ENCODE measurements at regions not wholly inside any gene's neighbourhood (a gene's known extent, or its start where the extent isn't known, plus 50 kb on each side); places are given as distances from the start of the nearest gene placed in this dataset.
A peak's percentile ranks its signal among the peaks of the same experiment; 100 is the strongest.

DNA sequence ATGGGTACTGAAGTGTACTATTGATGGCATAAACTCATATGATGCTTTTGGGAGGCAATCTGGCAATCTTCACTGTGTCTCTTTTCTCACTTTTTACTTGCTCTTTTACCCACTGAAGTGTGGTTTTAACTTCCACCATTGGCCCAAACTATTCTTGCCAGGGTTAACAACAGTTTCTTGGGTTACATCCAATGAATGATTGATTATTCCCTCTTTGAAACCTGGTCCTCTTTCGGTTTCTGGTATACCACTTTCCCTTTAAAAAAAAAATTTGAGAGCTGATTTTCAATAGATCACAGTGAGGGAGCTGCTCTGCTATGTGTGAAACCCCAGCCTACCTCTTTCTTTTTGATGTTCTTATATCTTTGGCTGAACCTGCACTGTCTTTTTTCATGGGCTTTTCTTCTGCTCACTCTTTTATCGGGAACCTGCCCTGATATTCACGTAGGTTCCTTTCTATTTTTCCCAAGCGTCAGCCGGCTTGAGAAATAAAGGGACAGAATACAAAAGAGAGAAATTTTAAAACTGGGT, 56.1 kb upstream of the OR4E1 start:
- Mint-ChIP-seq H3K36me3 (ENCODE audit: low read depth) (no peaks in the 10 kb centered on the region), H3K27ac (ENCODE audit: unreplicated experiment) (no peak overlapping the region), H3K9me3 (ENCODE audit: low read depth) (no peaks in the 10 kb centered on the region), H3K27me3 (ENCODE audit: low read depth) (peaks cover 36% of the 10 kb centered on the region), H3K4me3 (ENCODE audit: unreplicated experiment) (no peak overlapping the region), H3K4me1 (ENCODE audit: low read depth) (no peaks in the 10 kb centered on the region)
- TF ChIP-seq, protein P1, sequence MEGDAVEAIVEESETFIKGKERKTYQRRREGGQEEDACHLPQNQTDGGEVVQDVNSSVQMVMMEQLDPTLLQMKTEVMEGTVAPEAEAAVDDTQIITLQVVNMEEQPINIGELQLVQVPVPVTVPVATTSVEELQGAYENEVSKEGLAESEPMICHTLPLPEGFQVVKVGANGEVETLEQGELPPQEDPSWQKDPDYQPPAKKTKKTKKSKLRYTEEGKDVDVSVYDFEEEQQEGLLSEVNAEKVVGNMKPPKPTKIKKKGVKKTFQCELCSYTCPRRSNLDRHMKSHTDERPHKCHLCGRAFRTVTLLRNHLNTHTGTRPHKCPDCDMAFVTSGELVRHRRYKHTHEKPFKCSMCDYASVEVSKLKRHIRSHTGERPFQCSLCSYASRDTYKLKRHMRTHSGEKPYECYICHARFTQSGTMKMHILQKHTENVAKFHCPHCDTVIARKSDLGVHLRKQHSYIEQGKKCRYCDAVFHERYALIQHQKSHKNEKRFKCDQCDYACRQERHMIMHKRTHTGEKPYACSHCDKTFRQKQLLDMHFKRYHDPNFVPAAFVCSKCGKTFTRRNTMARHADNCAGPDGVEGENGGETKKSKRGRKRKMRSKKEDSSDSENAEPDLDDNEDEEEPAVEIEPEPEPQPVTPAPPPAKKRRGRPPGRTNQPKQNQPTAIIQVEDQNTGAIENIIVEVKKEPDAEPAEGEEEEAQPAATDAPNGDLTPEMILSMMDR (IDR thresholded peaks at IDR 0.05): no peak
- DNase-seq (ENCODE audit: low spot score): no peak

DNA sequence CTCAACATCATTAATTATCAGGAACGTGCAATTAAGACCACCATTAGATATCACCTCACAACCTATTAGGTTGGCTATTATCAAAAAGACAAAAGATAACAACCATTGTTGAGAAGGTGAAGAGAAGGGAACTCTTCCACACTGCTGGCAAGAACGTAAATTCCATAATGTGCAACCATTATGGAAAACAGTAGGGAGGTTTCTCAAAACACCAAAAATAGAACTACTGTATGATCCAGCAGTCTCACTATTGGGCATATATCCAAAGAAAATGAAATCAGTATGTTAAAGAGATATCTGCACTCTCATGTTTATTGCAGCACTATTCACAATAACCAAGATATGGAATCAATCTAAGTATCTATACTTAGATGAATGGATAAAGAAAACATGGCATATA, 51.6 kb upstream of the OR4E1 start:
- H3K27ac Mint-ChIP-seq (ENCODE audit: unreplicated experiment): no peak overlapping the region
- peaks cover 52% of the 10 kb centered on the region for H3K27me3 Mint-ChIP-seq (ENCODE audit: low read depth)
- H3K9me3 Mint-ChIP-seq (ENCODE audit: low read depth): no peaks in the 10 kb centered on the region
- no peak overlapping the region for H3K4me3 Mint-ChIP-seq (ENCODE audit: unreplicated experiment)
- no peaks in the 10 kb centered on the region for H3K4me1 Mint-ChIP-seq (ENCODE audit: low read depth)
- TF ChIP-seq, protein P1 (IDR thresholded peaks at IDR 0.05): no peak
- no peaks in the 10 kb centered on the region for H3K36me3 Mint-ChIP-seq (ENCODE audit: low read depth)
- DNase-seq (ENCODE audit: low spot score): no peak

DNA sequence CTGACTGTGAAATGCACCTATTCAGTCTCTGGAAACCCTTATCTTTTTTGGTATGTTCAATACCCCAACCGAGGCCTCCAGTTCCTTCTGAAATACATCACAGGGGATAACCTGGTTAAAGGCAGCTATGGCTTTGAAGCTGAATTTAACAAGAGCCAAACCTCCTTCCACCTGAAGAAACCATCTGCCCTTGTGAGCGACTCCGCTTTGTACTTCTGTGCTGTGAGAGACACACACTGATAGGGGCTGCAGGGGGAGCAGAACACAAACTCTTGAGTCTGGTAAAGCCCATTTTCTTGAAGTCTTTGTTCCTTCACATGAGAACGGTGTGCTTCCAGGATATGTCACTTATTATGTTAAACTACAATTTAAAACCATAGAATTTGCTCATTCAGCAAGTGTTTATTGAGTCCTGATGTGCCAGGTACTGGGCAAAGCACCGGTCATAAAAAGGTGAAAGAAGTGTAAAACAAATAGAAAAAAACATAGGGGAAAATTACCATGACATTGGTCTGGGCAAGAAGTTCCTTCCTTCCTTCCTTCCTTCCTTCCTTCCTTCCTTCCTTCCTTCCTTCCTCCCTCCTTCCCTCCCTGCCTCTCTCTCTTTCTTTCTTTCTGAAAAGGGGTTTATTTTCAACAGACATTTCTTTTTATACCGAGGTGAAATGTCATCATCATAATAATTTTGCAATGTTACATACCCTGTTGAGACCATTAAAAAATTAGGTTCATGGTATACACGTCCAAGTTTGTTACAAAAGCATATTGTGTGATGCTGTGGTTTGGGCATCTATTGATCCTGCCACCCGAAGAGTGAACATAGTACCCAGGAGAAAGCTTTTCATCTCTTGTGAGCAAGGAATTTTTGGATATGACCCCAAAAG, 50.7 kb upstream of the OR4E1 start:
- TF ChIP-seq, protein P1 (IDR thresholded peaks at IDR 0.05): no peak
- Mint-ChIP-seq H3K36me3 (ENCODE audit: low read depth) (no peaks in the 10 kb centered on the region), H3K27me3 (ENCODE audit: low read depth) (peaks cover 48% of the 10 kb centered on the region), H3K27ac (ENCODE audit: unreplicated experiment) (no peak overlapping the region), H3K9me3 (ENCODE audit: low read depth) (no peaks in the 10 kb centered on the region), H3K4me3 (ENCODE audit: unreplicated experiment) (no peak overlapping the region), H3K4me1 (ENCODE audit: low read depth) (no peaks in the 10 kb centered on the region)
- no peak for DNase-seq (ENCODE audit: low spot score)

DNA sequence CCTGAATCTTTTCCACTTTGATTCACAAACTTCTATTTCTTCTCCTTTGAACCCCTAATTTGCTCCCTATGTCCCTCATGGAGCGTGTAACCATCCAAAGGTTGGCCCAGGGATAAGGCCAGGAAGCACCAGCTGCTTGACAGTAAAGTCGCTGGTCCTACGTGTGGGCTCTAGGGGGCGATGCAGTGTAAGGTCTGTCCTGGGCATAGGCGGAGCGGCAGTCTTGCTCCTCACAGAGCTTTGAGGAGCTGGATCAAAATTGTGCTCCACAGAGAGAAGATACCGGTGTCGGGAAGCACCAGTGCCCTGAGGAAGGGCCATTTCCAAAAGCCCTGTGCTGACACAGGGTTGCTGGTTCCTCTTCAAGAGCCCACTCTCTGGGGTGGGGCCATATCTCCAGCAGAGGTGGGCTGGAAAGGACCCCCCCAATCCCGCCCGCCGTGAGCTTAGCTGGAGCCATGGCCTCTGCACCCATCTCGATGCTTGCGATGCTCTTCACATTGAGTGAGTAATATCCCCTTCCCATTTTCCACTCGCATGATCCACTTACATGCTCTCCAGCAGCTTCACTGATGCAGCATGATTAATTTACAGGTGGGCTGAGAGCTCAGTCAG, 49.9 kb upstream of the OR4E1 start:
- Mint-ChIP-seq H3K9me3 (ENCODE audit: low read depth) (no peaks in the 10 kb centered on the region), H3K27ac (ENCODE audit: unreplicated experiment) (no peak overlapping the region), H3K27me3 (ENCODE audit: low read depth) (peaks cover 43% of the 10 kb centered on the region), H3K36me3 (ENCODE audit: low read depth) (no peaks in the 10 kb centered on the region), H3K4me3 (ENCODE audit: unreplicated experiment) (no peak overlapping the region), H3K4me1 (ENCODE audit: low read depth) (no peaks in the 10 kb centered on the region)
- TF ChIP-seq, protein P1 (IDR thresholded peaks at IDR 0.05): peak; percentile 25
- DNase-seq (ENCODE audit: low spot score): no peak
